HL-60 (cell line): ENCODE measurements at regions not wholly inside any gene's neighbourhood (a gene's known extent, or its start where the extent isn't known, plus 50 kb on each side); places are given as distances from the start of the nearest gene placed in this dataset.

Experiments
- DNase-seq, 2 experiments: peaks; one replicate each; pipeline ENCODE4 v3.0.0-alpha.2; 2010 to 2020; ENCODE audit warnings: low read depth in 1 of 2, low spot score in 1 of 2
- H3K27ac ChIP-seq: fragments of 250-450 bp; sonication (Bioruptor Pico); replicated peaks from 2 replicates; pipeline ENCODE4 v1.5.1; 2020; ENCODE audit warnings: mild to moderate bottlenecking, moderate library complexity
- H3K27me3 ChIP-seq: fragments of 250-450 bp; sonication (Bioruptor Pico); 2 replicates; pipeline ENCODE4 v1.5.1; 2021; ENCODE audit warnings: mild to moderate bottlenecking, moderate library complexity; ENCODE audit not compliant: insufficient read depth, poor library complexity, severe bottlenecking
- H3K4me3 ChIP-seq: replicated peaks from 2 replicates; pipeline ENCODE4 v1.5.1; 2011; ENCODE audit warnings: mild to moderate bottlenecking, control low read depth, low read length; ENCODE audit not compliant: insufficient read depth
- GABPA ChIP-seq: IDR thresholded peaks from 2 replicates; pipeline ENCODE4 v1.6.1; 2012; ENCODE audit warnings: low read depth
- POLR2AphosphoS5 ChIP-seq: IDR thresholded peaks from 2 replicates; pipeline ENCODE4 v1.6.1; 2012; ENCODE audit warnings: low read depth
- SPI1 ChIP-seq: IDR thresholded peaks from 2 replicates; pipeline ENCODE4 v1.6.1; 2012; ENCODE audit warnings: low read depth, mild to moderate bottlenecking, borderline replicate concordance
- TF ChIP-seq, protein P1 (sequence below): IDR thresholded peaks from one replicate; pipeline ENCODE4 v1.5.1; 2011; ENCODE audit warnings: low read length, control low read depth, inconsistent platforms; ENCODE audit not compliant: insufficient read depth
- TF ChIP-seq, protein P2 (sequence below): IDR thresholded peaks from 2 replicates; pipeline ENCODE4 v1.6.1; 2012; ENCODE audit warnings: low read depth; ENCODE audit not compliant: insufficient replicate concordance

DNA sequence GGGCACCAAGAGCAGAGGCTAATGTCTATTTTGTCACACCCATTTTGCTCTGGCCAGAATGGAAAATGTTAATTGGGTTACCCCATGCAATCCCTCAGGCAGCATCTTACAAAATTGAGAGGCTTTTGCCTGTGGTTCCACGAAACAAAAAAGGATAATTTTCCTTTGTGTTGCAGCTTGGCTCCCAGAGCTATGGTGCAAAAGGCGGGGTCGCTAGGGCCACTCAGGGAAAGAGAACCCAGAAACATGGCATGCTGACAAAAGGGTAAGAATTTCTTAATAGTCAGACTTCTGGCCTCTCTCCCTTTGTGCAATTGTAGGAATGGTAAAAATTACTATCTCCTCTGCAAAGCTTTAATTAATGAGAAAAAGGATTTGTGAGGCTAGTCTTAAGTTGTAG lies 119.6 kb upstream of the BANK1 start:
- Histone ChIP-seq H3K4me3 (no peak overlapping the region), H3K27me3 (no peaks in the 10 kb centered on the region), H3K27ac (no peak overlapping the region)
- TF ChIP-seq, protein P1, sequence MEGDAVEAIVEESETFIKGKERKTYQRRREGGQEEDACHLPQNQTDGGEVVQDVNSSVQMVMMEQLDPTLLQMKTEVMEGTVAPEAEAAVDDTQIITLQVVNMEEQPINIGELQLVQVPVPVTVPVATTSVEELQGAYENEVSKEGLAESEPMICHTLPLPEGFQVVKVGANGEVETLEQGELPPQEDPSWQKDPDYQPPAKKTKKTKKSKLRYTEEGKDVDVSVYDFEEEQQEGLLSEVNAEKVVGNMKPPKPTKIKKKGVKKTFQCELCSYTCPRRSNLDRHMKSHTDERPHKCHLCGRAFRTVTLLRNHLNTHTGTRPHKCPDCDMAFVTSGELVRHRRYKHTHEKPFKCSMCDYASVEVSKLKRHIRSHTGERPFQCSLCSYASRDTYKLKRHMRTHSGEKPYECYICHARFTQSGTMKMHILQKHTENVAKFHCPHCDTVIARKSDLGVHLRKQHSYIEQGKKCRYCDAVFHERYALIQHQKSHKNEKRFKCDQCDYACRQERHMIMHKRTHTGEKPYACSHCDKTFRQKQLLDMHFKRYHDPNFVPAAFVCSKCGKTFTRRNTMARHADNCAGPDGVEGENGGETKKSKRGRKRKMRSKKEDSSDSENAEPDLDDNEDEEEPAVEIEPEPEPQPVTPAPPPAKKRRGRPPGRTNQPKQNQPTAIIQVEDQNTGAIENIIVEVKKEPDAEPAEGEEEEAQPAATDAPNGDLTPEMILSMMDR, result no peak
- no peak for TF ChIP-seq SPI1
- DNase-seq, result no peak

DNA sequence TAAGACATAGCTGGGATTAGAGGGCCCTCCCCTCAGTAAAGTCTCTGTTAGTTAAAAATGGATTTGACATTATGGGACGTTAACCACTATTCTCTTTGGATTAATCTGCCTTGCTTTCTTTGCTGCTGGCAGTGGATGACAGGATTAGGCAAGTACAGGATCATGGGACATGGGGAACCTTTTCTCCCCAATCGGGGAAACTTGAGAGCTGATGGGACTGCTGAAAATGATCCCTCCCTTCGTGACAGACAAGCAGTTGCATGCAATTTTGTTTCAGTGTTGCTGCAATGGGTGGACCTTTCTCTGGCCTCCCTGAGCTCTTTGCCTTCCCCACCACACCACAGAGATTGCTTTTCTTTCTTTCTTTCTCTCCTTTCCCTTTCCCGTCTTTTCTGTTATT lies 120.2 kb upstream of the BANK1 start:
- no peak overlapping the region for H3K27ac ChIP-seq
- no peak for TF ChIP-seq POLR2AphosphoS5
- TF ChIP-seq GABPA, result no peak
- TF ChIP-seq SPI1, result no peak
- no peak overlapping the region for H3K4me3 ChIP-seq
- no peak for DNase-seq
- no peaks in the 10 kb centered on the region for H3K27me3 ChIP-seq

DNA sequence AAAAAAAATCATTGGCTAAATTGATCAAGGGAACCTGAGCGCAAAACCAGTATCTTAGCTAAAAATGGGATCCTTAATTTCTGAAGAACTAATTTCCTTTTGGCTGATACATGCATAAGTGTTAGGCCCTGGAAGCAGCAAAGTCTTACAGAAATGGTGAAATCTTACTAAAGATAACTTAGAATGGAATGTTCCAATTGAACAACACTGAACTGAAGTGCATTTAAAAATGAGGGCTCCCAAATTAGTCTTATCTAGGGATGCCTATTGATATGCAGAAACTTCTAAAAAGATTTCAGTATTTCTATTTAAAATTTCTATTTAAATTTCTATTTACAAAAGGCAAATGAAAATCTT lies 120.7 kb upstream of the BANK1 start:
- TF ChIP-seq, protein P2, sequence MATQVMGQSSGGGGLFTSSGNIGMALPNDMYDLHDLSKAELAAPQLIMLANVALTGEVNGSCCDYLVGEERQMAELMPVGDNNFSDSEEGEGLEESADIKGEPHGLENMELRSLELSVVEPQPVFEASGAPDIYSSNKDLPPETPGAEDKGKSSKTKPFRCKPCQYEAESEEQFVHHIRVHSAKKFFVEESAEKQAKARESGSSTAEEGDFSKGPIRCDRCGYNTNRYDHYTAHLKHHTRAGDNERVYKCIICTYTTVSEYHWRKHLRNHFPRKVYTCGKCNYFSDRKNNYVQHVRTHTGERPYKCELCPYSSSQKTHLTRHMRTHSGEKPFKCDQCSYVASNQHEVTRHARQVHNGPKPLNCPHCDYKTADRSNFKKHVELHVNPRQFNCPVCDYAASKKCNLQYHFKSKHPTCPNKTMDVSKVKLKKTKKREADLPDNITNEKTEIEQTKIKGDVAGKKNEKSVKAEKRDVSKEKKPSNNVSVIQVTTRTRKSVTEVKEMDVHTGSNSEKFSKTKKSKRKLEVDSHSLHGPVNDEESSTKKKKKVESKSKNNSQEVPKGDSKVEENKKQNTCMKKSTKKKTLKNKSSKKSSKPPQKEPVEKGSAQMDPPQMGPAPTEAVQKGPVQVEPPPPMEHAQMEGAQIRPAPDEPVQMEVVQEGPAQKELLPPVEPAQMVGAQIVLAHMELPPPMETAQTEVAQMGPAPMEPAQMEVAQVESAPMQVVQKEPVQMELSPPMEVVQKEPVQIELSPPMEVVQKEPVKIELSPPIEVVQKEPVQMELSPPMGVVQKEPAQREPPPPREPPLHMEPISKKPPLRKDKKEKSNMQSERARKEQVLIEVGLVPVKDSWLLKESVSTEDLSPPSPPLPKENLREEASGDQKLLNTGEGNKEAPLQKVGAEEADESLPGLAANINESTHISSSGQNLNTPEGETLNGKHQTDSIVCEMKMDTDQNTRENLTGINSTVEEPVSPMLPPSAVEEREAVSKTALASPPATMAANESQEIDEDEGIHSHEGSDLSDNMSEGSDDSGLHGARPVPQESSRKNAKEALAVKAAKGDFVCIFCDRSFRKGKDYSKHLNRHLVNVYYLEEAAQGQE, result no peak
- TF ChIP-seq GABPA (no peak), SPI1 (no peak), POLR2AphosphoS5 (no peak)
- TF ChIP-seq, protein P1, result no peak
- H3K27ac ChIP-seq, result no peak overlapping the region
- DNase-seq, result no peak
- no peak overlapping the region for H3K4me3 ChIP-seq
- no peaks in the 10 kb centered on the region for H3K27me3 ChIP-seq

DNA sequence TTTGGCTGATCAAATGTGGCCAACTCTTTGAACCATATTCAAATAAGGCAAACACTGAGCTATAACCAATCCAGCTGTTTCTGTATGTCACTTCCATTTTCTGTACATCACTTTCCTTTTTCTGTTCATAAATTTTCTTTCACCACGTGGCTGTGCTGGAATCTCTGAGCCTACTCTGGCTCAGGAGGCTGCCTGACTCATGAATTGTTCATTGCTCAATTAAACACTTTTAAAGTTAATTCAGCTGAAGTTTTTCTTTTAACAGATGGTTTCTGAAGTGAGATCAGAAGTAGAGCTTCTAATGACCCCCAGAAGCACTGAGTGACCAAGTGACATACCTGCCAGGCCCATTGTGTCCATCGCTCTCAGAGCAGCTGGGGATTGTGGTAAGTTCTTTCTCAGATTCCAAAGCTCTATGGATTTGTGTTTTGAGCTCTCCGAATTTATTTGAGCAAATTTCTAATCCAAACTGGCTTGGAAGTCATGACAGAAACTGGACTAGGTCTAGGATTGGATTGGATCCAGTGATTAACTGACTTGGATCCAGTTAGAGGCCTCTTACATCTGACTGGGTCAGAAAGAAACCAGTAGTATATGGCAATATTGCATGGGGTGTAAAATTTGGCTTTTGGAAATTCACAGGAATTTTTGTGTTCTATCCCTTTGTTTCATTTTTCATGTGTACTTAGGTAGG lies 121.2 kb upstream of the BANK1 start:
- Histone ChIP-seq H3K4me3 (no peak overlapping the region), H3K27ac (no peak overlapping the region), H3K27me3 (no peaks in the 10 kb centered on the region)
- no peak for DNase-seq
- TF ChIP-seq SPI1 (no peak), POLR2AphosphoS5 (no peak), GABPA (no peak)
- TF ChIP-seq, protein P2, result no peak
- TF ChIP-seq, protein P1, result no peak
